Left cardiac atrium (tissue), 4 donors: ENCODE measurements at regions not wholly inside any gene's neighbourhood (a gene's known extent, or its start where the extent isn't known, plus 50 kb on each side); places are given as distances from the start of the nearest gene placed in this dataset.
"Not testable (repeated sequence)": the region's sequence is repeated elsewhere in the genome, so short reads cannot be mapped to it uniquely, and the experiment has no call there.

Experiments used
- ATAC-seq, 2 donors: fragments of 200-7000 bp; cut with Tn5 transposase; one replicate each; pipeline ENCODE4 v1.9.1; 2020; ENCODE audit warnings: mild to moderate bottlenecking in 2 of 2, moderate library complexity in 2 of 2
- DNase-seq: peaks from one replicate; pipeline ENCODE4 v3.0.0-alpha.2; 2020
- intact Hi-C, 2 donors: fragments of 100-400 bp; cut with DNase I; formaldehyde crosslinking; loops; one replicate each; pipeline versions ENCODE4 v1.14.1 to v1.15.1; 2022 to 2023
- donor health status: DM: no; HTN: yes; CAD: no.
- donor health status: DM: no; HTN: yes; CAD: no; lungs with severe emphysema.
- donor health status: DM: yes; HTN: yes; CAD: no.
- donor health status: Dilated cardiomyopathy.

- ATAC-seq (no peak), DNase-seq (no peak)
- intact Hi-C loops: no loop called here
These were observed 183.0 kb downstream of the PMAIP1 start for GRCh38 chr18:60082790-60083189.

- ATAC-seq: no peak
- intact Hi-C loops: no loop called here
- no peak for DNase-seq
These were observed 182.5 kb downstream of the PMAIP1 start for GRCh38 chr18:60082282-60082681.

GRCh38 chr18:60075477-60075876, 175.7 kb downstream of the PMAIP1 start:
- ATAC-seq (no peak), DNase-seq (no peak)
- intact Hi-C loops: no loop called here

GRCh38 chr18:60070631-60071030, 170.8 kb downstream of the PMAIP1 start:
- intact Hi-C loops: no loop called here
- no peak for DNase-seq
- no peak for ATAC-seq

GRCh38 chr18:60069145-60069544, 169.3 kb downstream of the PMAIP1 start:
- no peak for DNase-seq
- intact Hi-C loops: no loop called here
- no peak for ATAC-seq

GRCh38 chr18:60067426-60068210, 167.8 kb downstream of the PMAIP1 start:
- ATAC-seq (no peak), DNase-seq (no peak)
- intact Hi-C loops: no loop called here

- ATAC-seq (no peak), DNase-seq (no peak)
- intact Hi-C loops: no loop called here
These were observed 166.6 kb downstream of the PMAIP1 start for GRCh38 chr18:60066219-60066975.

- DNase-seq (no peak), ATAC-seq (no peak)
- intact Hi-C loops: no loop called here
These were observed 164.5 kb downstream of the PMAIP1 start for GRCh38 chr18:60064271-60064670.

- ATAC-seq, intact Hi-C loops, DNase-seq: not testable (repeated sequence)
These were observed 163.0 kb downstream of the PMAIP1 start for GRCh38 chr18:60062831-60063230.

GRCh38 chr18:60062396-60062795, 162.6 kb downstream of the PMAIP1 start:
- intact Hi-C loops: no loop called here
- ATAC-seq: no peak

GRCh38 chr18:60060578-60060977, 160.8 kb downstream of the PMAIP1 start:
- intact Hi-C loops: no loop called here
- no peak for ATAC-seq
- DNase-seq: no peak

More at GRCh38 chr18:60062396-60062795, 162.6 kb downstream of the PMAIP1 start:
- no peak for DNase-seq

GRCh38 chr18:60060026-60060425, 160.2 kb downstream of the PMAIP1 start:
- intact Hi-C loops: no loop called here
- ATAC-seq (no peak), DNase-seq (no peak)

- intact Hi-C loops: no loop called here
- no peak for ATAC-seq
- no peak for DNase-seq
These were observed 159.4 kb downstream of the PMAIP1 start for GRCh38 chr18:60059216-60059615.

- intact Hi-C loops: no loop called here
- no peak for ATAC-seq
- no peak for DNase-seq
These were observed 154.0 kb downstream of the PMAIP1 start for GRCh38 chr18:60053747-60054304.

GRCh38 chr18:60050821-60051220, 151.0 kb downstream of the PMAIP1 start:
- ATAC-seq (no peak), DNase-seq (no peak)
- intact Hi-C loops: no loop called here

GRCh38 chr18:60049172-60049571, 149.4 kb downstream of the PMAIP1 start:
- DNase-seq: no peak
- intact Hi-C loops: no loop called here
- no peak for ATAC-seq

- intact Hi-C loops: no loop called here
- DNase-seq (no peak), ATAC-seq (no peak)
These were observed 147.8 kb downstream of the PMAIP1 start for GRCh38 chr18:60047556-60047955.

- intact Hi-C loops: no loop called here
- ATAC-seq (no peak), DNase-seq (no peak)
These were observed 144.7 kb downstream of the PMAIP1 start for GRCh38 chr18:60044290-60045006.

GRCh38 chr18:60040971-60041370, 141.2 kb downstream of the PMAIP1 start:
- ATAC-seq (no peak), DNase-seq (no peak)
- intact Hi-C loops: no loop called here

- DNase-seq (no peak), ATAC-seq (no peak)
- intact Hi-C loops: no loop called here
These were observed 138.9 kb downstream of the PMAIP1 start for GRCh38 chr18:60038731-60039130.
